HG02970 (cell line): ENCODE measurements at regions not wholly inside any gene's neighbourhood (a gene's known extent, or its start where the extent isn't known, plus 50 kb on each side); places are given as distances from the start of the nearest gene placed in this dataset.
"Not testable (repeated sequence)": the region's sequence is repeated elsewhere in the genome, so short reads cannot be mapped to it uniquely, and the experiment has no call there.

Experiments
- ATAC-seq: cut with Tn5 transposase; IDR thresholded peaks from one replicate; pipeline ENCODE4 v1.9.1; 2021; ENCODE audit warnings: mild to moderate bottlenecking, moderate library complexity, moderate number of reproducible peaks; ENCODE audit not compliant: unreplicated experiment, low FRiP score

- ATAC-seq: no peak
Measured at GRCh38 chr13:111007209-111007608, 92.3 kb upstream of the ANKRD10 start.

DNA sequence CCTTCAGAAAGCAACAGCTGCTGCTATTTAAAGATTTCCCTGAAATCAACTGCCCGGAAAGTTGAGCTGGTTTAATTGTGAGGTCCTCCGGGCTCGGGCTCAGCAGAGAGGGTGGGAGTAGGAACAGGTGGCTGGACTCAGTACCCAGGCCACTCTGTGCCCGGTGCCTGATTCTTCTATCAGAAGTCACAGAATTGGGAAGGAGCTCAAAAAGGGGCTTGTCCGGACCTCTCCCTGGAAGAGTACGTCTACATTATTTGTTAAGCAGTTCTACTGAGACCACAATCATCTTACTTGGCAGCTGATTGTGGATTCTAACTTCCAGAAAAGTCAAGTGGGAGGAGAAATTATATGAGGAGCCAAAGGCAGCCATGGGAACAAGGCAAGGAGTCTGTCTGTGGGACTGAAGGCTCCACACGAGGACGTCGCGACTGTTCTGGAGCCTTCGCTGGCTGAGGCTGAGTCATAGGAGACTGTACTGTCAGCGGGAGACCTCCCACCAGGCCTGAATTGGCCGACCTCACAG, 91.7 kb upstream of the ANKRD10 start:
- no peak for ATAC-seq

- no peak for ATAC-seq
Measured at GRCh38 chr13:111005808-111006505, 91.1 kb upstream of the ANKRD10 start.

GRCh38 chr13:111005364-111005763, 90.5 kb upstream of the ANKRD10 start:
- ATAC-seq: no peak

DNA sequence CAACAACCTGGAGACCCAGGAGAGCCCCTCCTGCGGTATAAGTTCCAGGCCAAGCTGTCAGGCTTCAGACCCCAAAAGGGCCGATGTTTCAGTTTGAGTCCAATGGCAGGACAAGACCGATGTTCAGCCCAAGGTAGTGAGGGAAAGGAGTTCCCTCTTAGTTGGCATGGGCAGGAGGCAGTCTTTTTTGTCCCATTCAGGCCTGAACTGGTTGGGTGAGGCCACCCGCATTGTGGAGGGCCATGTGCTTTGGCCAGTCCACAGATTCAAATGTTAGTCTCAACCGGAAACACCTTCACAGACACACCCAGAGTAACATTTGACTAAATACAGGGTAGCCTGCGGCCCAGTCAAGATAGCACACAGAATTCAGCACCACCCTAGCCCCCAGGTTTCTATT, 89.6 kb upstream of the ANKRD10 start:
- no peak for ATAC-seq

GRCh38 chr13:111001636-111002035, 86.8 kb upstream of the ANKRD10 start:
- no peak for ATAC-seq

DNA sequence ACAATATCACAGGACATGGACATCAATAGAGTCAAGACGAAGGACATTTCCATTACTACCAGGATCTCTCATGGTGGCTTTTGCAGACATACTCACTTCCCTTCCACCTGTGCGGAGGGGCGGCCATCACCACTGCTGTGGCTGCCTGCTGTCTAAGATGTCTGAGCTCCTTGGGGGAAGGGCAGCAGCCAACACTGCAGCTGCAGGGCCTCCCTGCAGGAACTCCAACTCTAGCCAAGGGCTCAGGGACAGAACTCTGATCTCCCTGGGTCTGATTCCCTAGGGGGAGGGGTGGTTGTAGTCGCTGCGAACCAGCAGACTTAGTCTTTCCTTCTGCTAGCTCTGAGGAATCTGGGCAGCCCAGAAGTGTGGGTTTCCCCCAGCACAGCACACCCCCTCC, 78.9 kb upstream of the ANKRD10 start:
- ATAC-seq: no peak

- ATAC-seq: no peak
Measured at GRCh38 chr13:110991991-110992508, 77.2 kb upstream of the ANKRD10 start.

- ATAC-seq: no peak
Measured at GRCh38 chr13:110989331-110989730, 74.5 kb upstream of the ANKRD10 start.

DNA sequence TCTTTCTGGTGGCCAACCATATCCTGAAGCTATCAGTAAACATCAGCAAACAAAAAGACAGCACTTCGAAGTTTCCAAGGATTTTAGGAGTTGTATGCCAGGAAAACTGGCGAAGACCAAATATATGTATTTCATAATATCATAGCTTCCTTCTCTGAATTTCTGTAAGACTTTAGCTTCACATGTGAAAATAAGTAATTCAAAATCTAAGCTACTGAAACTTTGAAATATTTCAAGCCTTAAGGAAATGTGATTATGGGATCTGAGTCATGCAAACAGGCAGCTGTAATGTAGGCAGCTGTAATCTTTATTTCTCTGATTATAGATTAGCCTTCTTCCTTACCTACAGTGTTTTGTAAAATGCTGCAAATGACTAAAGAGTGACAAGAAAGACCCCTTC, 70.7 kb upstream of the ANKRD10 start:
- ATAC-seq: no peak

DNA sequence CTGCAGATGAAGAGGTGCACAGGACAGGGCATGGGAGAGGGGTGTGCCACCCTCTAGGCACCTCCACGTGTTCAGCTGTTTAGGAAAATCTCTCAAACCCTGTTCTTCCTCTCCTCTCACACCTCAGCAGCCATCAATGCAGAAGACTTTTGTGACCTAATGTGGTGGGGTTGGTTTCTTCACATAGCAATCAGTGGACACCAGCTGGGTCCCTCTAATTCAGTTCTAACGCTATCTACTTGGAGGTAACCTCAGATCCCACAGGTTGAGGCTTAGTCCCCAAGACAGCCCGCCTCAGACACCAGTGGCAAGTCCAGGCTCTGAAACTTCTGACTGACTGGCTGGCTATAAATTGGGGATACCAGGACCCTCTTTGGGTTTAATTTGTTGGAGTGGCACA, 69.9 kb upstream of the ANKRD10 start:
- no peak for ATAC-seq

DNA sequence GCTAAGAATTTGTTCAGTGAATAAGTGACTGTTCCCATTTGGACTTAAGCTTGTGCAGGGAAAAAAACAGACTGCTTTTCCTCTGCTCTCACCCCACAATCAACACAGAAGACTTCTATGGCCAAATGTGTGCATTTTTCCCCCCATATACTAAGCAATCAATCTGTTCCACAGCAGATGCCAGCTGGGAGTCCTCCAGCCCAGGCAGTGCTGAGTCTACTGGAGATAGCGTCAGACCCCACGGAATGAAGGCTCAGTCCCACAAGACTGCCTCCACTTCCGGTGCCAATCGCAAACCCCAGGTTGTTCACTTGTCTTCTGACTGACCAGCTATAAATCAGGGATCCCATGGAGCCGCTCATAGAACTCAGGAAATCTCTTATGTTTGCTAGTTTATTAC, 69.5 kb upstream of the ANKRD10 start:
- ATAC-seq: no peak

DNA sequence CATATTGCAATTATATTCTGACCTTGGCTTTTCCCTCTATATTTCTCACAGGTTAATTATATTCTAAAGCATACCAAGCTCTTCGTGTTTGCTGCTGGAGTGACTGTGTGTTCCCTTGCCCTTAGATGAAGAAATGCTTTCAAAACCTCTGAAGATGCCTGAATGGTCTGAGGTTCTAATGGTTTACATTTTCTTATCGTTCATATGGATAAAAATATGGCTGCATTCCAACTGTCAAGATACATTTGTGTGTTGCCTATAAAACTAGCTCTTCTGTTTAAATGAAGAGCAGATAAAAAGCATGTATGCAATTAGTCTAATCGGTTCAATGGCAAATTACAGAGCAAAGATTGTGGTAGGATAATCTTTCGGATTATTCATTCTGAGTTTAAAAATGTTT, 68.4 kb upstream of the ANKRD10 start:
- no peak for ATAC-seq

DNA sequence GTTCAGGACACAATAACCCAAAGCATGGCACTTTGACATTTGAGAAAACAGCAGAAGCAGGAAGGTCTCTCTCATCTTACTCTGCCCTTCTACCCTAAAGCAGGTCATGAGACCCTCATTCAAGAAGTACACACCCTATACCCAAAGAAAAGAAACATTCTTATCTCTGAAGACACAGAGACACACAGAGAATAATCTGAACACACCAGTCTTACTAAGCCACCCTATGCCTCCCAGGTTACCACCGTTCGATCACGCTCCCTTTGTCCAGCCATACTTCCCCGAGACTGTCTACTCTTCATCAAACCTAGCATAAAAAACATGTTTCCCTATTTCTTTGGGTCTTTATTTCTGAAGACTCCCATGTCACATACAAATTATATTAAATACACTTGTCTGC, 66.5 kb upstream of the ANKRD10 start:
- no peak for ATAC-seq

DNA sequence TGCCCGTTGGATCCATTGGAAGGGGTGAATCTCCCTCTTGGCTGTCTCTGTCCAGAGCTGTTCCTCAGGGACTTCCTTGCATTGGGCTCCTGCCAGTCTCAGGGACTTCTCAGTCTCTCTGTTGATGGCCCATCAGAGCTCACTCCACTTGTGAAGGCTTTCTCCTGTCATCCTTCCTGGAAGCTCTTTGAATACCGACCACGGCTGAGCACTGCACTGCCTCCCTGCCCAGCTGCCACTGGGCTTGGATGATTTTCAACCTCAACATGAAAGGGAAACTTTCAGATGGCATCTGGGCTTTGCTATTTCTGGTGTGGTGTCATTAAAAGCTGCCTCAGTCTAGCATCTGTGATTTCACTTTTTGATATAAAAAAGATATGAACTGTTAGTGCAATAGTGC, 66.1 kb upstream of the ANKRD10 start:
- ATAC-seq: no peak

GRCh38 chr13:110979149-110979548, 64.3 kb upstream of the ANKRD10 start:
- ATAC-seq: not testable (repeated sequence)

DNA sequence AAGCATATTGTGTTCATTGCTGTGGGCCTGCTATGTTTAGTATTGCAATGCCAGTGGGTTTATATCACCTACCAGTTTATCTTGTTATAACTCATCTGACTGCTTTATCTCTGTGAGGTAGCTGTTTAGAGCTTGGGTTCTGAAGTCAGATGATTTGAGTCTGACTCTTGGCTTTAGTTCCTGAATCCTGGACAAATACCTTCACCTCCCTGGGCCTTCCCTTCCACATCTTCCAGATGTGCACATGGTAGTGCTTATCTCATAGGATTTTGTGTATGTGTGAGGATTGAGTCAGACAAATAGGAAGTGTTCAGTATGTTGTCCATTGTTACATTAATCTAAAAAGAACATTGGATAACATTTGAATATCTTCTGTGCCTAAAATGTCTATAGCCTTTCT, 63.5 kb upstream of the ANKRD10 start:
- ATAC-seq: no peak

DNA sequence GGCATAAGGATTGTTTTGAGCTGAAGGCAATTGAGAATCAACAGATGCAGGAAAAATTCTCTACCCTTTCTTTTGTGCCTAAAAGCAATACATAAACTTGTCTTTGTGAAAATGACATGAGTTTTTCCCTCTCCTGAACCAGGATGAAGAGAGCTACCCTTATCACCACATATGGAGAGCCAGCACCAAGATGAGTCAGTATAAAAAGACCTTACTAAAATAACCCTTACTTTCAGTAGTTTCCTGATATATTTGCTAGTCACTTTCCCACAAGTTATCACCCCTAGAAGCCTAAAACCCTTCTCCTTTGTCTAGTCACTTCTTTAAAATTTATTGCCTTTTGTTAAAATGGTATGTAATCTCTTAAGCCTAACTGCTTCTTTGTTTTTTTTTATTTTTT, 61.9 kb upstream of the ANKRD10 start:
- ATAC-seq: no peak

DNA sequence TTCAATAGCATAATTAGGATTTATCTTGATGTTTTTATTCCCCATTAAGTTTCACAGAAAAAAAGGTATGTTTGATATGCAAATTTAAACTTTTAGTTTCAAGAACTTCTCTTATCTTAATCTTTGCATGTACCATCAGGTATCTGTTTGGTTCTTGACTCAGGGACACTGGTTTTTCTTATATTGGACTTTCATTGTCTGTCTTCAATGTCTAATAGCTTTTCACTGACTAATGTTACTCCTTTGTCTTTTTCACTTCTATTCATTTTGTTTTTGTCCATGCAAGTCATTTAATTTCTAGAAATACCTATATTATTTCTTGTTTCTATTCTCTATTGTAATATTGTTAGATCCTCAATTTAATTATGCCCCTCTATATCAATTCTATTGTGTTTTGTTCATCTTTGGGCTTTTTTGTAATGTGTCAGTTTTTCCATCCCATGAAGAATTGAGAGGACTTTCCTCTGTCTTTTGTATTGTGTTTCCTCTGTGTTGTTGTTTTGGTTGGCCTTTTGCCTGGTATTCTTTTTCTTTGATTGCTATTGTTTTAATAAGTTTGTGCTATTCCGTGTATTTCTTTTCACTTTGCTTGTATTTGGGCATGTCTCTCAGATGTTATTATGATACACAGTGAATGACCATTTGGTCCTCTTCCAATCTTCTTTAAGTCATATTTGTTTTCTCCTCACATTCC, 58.3 kb upstream of the ANKRD10 start:
- ATAC-seq: no peak

GRCh38 chr13:110971486-110971885, 56.6 kb upstream of the ANKRD10 start:
- no peak for ATAC-seq

- ATAC-seq: not testable (repeated sequence)
Measured at GRCh38 chr13:110967156-110967855, 52.4 kb upstream of the ANKRD10 start.
